Epithelial cell of prostate (primary cell): ENCODE measurements at regions not wholly inside any gene's neighbourhood (a gene's known extent, or its start where the extent isn't known, plus 50 kb on each side); places are given as distances from the start of the nearest gene placed in this dataset.
"Not testable (repeated sequence)": the region's sequence is repeated elsewhere in the genome, so short reads cannot be mapped to it uniquely, and the experiment has no call there.

Experiments used
- DNase-seq: peaks from one replicate; pipeline ENCODE4 v3.0.0-alpha.2; 2011; ENCODE audit warnings: low read depth, low spot score
- H3K27ac ChIP-seq: fragments of 450-650 bp; 2 replicates; pipeline ENCODE4 v1.5.1; 2017; ENCODE audit warnings: mild to moderate bottlenecking

GRCh38 chr3:178349218-178349596 is 187.0 kb upstream of the KCNMB2 start:
- not testable (repeated sequence) for DNase-seq, H3K27ac ChIP-seq

GRCh38 chr3:178350763-178351162 is 185.5 kb upstream of the KCNMB2 start:
- no peak overlapping the region for H3K27ac ChIP-seq
- no peak for DNase-seq

GRCh38 chr3:178352326-178353005 is 183.8 kb upstream of the KCNMB2 start:
- DNase-seq = no peak
- no peak overlapping the region for H3K27ac ChIP-seq

DNA sequence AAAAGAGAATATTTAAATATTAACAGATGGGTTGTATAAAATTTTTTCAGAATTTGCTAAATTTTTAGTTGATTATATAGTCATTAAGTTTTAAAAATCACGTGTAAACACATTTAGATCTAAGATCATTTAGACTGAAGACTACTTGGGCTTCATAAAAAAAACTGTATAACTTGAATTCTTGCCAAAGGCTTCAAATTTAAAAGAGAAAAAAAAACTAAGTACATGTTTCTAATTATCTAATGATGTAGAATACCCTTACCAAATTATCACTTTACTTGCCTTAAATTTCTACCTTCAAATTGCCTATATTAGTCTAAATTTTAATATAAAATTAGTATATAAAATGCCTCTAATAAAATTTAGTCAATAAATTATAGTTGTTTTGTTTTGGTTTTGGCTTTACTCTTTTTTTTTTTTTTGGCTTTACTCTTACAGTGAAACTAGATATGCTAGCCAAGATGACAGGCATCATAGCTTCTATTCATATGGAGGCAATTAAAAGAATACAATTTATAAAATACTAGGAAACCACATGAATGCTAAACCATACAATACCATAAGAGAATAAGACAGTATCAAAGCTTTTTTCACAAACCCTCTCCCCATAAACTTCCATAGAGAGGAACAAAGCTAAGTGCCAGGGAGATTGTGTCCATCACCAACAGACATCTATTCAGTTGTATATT is 183.1 kb upstream of the KCNMB2 start:
- H3K27ac ChIP-seq = no peak overlapping the region
- no peak for DNase-seq

DNA sequence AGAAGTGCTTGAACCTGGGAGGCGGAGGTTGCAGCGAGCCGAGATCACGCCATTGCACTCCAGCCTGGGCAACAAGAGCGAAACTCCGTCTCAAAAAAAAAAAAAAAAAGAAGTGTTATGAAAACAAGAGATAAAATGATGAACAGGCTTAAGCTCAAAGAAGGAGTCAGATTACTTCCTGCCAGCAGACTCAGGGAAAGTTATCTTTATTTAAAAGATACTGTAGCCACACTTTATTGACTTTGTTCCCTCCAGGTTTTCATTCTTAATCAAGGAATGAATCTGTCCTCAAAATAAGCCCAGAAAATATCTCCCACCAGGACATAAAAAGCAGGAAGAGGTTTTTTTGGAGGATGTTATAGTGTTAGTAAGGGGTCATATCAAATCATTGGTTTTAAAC is 176.5 kb upstream of the KCNMB2 start:
- H3K27ac ChIP-seq = no peak overlapping the region
- no peak for DNase-seq

- DNase-seq = not testable (repeated sequence)
Measured at GRCh38 chr3:178363048-178363447, 173.2 kb upstream of the KCNMB2 start.

GRCh38 chr3:178367817-178368617 is 168.2 kb upstream of the KCNMB2 start:
- DNase-seq = no peak

More at GRCh38 chr3:178363048-178363447, 173.2 kb upstream of the KCNMB2 start:
- not testable (repeated sequence) for H3K27ac ChIP-seq

GRCh38 chr3:178369006-178369405 is 167.2 kb upstream of the KCNMB2 start:
- DNase-seq = no peak
- H3K27ac ChIP-seq = no peak overlapping the region

More at GRCh38 chr3:178367817-178368617, 168.2 kb upstream of the KCNMB2 start:
- no peak overlapping the region for H3K27ac ChIP-seq

- DNase-seq = no peak
Measured at GRCh38 chr3:178369811-178370210, 166.4 kb upstream of the KCNMB2 start.

DNA sequence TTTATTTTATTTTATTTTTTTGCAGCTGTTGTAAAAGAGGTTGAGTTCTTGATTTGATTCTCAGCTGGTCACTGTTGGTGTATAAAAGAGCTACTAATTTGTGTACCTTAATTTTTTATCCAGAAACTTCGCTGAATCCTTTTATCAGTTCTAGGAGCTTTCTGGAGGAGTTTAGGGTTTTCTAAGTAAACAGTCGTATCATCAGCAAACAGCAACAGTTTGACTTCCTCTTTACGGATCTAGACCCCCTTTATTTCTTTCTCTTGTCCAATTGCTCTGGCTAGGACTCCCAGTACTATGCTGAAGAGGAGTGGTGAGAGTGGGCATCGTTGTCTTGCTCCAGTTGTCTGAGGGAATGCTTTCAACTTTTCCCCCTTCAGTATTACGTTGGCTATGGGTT is 165.8 kb upstream of the KCNMB2 start:
- no peak overlapping the region for H3K27ac ChIP-seq
- no peak for DNase-seq

More at GRCh38 chr3:178369811-178370210, 166.4 kb upstream of the KCNMB2 start:
- no peak overlapping the region for H3K27ac ChIP-seq

- no peak overlapping the region for H3K27ac ChIP-seq
- DNase-seq = no peak
Measured at GRCh38 chr3:178381555-178381954, 154.7 kb upstream of the KCNMB2 start.

DNA sequence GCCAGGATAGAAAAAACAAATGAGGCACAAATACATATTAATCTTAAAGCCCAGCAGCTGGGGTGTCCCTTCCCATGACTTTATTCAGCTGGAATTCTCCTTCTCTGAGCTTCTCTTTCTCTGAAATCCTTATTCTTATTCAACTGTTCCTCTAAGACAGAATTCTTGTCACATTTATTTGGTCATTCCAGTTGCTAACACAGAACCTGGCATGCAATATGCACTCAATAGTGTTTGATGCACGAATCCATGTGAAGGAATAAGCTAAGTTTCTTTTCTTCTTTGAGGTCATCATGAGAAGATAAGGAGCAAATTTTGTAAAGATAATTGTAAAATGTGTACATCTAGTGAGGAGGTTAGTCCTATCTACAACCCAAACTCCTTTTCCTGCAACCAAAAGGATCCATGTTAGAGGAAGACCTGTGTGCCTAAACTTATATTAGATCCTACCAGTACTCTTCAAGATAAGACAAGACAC is 154.2 kb upstream of the KCNMB2 start:
- DNase-seq = no peak
- no peak overlapping the region for H3K27ac ChIP-seq

DNA sequence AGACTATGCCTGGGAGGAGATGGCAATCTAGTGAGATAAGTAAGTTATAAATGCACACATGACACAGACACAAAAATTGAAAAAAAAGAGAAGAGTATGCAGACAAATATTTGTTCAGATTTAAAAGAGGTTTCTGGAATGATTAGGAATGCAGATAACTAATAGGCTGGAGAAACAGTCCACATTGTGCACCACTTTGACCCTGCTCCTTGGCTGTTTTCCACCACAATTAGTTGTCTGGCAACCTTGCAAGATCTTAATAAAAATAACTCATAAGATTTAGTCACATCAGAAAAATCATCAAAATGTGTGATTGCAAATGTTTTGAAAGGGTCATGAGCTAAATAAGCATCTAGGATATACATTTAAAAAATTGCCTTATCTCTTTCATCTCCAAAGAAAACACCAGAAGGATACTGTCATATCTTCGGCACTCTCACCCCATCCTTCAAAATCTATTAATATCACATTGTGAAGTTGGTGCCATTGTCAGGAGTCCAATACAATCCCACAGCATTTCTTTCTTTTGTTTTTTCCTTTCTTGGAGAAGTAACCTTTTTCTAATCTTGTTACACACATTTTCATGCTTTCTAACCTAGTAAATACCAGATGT is 153.7 kb upstream of the KCNMB2 start:
- DNase-seq = no peak
- no peak overlapping the region for H3K27ac ChIP-seq

- DNase-seq = no peak
- no peak overlapping the region for H3K27ac ChIP-seq
Measured at GRCh38 chr3:178384321-178385230, 151.7 kb upstream of the KCNMB2 start.

DNA sequence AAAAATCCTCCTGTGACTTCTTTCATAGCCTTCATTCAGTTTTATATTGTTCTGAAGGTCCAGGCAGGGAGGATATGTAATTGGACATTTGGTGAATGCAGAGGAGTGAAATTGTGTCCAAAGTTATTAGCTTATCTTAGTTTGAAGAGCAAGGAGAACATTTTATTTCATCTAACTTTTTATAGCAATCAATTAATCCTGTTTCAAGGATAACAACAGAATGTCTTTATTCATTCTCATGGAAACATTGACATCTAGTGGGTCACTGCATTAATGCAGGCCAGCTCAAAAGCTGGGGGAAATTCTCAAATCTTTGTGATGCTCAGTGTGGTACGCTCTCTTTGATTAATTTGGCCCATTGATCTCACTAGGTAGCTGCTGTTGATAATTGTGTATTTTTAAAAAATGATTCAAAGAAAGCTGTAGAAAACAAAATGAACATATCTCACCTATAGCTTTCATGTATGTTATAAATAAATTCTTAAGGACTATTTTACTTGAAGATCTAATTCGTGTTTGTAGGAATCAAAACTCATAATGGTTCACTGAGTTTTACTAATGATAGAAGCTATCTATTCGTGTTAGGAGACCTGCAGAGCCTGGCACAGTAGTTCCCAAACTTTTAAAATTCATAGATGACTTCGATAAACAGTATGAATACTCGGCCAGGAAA is 150.8 kb upstream of the KCNMB2 start:
- no peak for DNase-seq
- H3K27ac ChIP-seq = no peak overlapping the region

- DNase-seq = no peak
- H3K27ac ChIP-seq = no peak overlapping the region
Measured at GRCh38 chr3:178386401-178386800, 149.8 kb upstream of the KCNMB2 start.

DNA sequence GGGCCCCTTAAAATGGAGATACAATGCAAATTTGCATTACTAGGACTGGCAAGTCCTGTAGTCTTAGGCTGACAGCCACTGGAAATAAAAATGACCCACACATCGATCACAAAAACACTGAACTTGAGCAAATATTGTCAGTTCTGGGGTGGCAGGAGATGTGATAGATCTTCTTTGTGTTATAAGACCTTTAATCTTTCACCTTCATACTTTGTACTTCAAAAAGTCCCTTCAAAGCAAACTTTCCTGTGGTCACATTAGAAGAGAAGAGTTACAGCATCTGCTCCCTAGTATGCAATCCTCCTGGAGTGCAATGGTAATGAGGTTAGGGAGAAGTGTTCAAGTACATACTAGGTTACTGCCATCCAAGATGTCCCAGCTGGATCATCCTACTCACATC is 149.4 kb upstream of the KCNMB2 start:
- H3K27ac ChIP-seq = no peak overlapping the region
- no peak for DNase-seq

- DNase-seq = no peak
- H3K27ac ChIP-seq = no peak overlapping the region
Measured at GRCh38 chr3:178388473-178388872, 147.8 kb upstream of the KCNMB2 start.

GRCh38 chr3:178389258-178389657 is 147.0 kb upstream of the KCNMB2 start:
- H3K27ac ChIP-seq = no peak overlapping the region
- DNase-seq = no peak
